T47D (cell line): ENCODE measurements at regions not wholly inside any gene's neighbourhood (a gene's known extent, or its start where the extent isn't known, plus 50 kb on each side); places are given as distances from the start of the nearest gene placed in this dataset.
"Not testable (repeated sequence)": the region's sequence is repeated elsewhere in the genome, so short reads cannot be mapped to it uniquely, and the experiment has no call there.

Source experiments
- DNase-seq, 2 experiments: peaks; one replicate each; pipeline versions ENCODE4 v3.0.0 to v3.0.0-alpha.2; 2011 to 2012; ENCODE audit warnings: low read depth in 1 of 2, low spot score in 1 of 2
- JUND ChIP-seq: IDR thresholded peaks from 2 replicates; pipeline ENCODE4 v1.6.1; 2012; ENCODE audit warnings: low read depth
- in situ Hi-C: cut with HindIII; loops from 2 replicates; pipeline ENCODE4 v1.10.0; 2016; ENCODE audit warnings: low sequenced_read_pairs, low pct_unique_long_range_greater_than_20kb

GRCh38 chr6:135707426-135707825 is 144.1 kb upstream of the PDE7B start:
- no peak for DNase-seq
- in situ Hi-C loops, result no loop called here
- TF ChIP-seq JUND, result no peak

- no peak for TF ChIP-seq JUND
- no peak for DNase-seq
- in situ Hi-C loops, result no loop called here
These were observed 141.5 kb upstream of the PDE7B start for GRCh38 chr6:135710042-135710441.

GRCh38 chr6:135722190-135722589 is 129.3 kb upstream of the PDE7B start:
- in situ Hi-C loops, result no loop called here
- no peak for TF ChIP-seq JUND
- DNase-seq, result no peak

- TF ChIP-seq JUND, result no peak
- in situ Hi-C loops, result no loop called here
- no peak for DNase-seq
These were observed 128.8 kb upstream of the PDE7B start for GRCh38 chr6:135722679-135723078.

- no peak for DNase-seq
- TF ChIP-seq JUND, result no peak
- in situ Hi-C loops, result no loop called here
These were observed 122.9 kb upstream of the PDE7B start for GRCh38 chr6:135728589-135728988.

GRCh38 chr6:135731116-135731515 is 120.4 kb upstream of the PDE7B start:
- no peak for DNase-seq
- no peak for TF ChIP-seq JUND
- in situ Hi-C loops, result no loop called here

- DNase-seq, in situ Hi-C loops: not testable (repeated sequence)
These were observed 115.2 kb upstream of the PDE7B start for GRCh38 chr6:135736351-135736750.

- DNase-seq, result no peak
- in situ Hi-C loops, result no loop called here
- no peak for TF ChIP-seq JUND
These were observed 112.9 kb upstream of the PDE7B start for GRCh38 chr6:135738636-135739035.

GRCh38 chr6:135739288-135739687 is 112.2 kb upstream of the PDE7B start:
- in situ Hi-C loops, result no loop called here
- no peak for DNase-seq
- no peak for TF ChIP-seq JUND

- no peak for DNase-seq
- in situ Hi-C loops, result no loop called here
- no peak for TF ChIP-seq JUND
These were observed 110.9 kb upstream of the PDE7B start for GRCh38 chr6:135740580-135740979.

- TF ChIP-seq JUND, result no peak
- no peak for DNase-seq
- in situ Hi-C loops, result no loop called here
These were observed 108.0 kb upstream of the PDE7B start for GRCh38 chr6:135743476-135743875.

- in situ Hi-C loops, result no loop called here
- no peak for TF ChIP-seq JUND
- no peak for DNase-seq
These were observed 103.3 kb upstream of the PDE7B start for GRCh38 chr6:135748189-135748588.

- TF ChIP-seq JUND, result no peak
- DNase-seq, result no peak
- in situ Hi-C loops, result no loop called here
These were observed 101.4 kb upstream of the PDE7B start for GRCh38 chr6:135750081-135750480.

GRCh38 chr6:135753196-135753595 is 98.3 kb upstream of the PDE7B start:
- DNase-seq, result no peak
- in situ Hi-C loops, result no loop called here
- TF ChIP-seq JUND, result no peak
